Panc1 (cell line): ENCODE measurements at regions not wholly inside any gene's neighbourhood (a gene's known extent, or its start where the extent isn't known, plus 50 kb on each side); places are given as distances from the start of the nearest gene placed in this dataset.
A peak's percentile ranks its signal among the peaks of the same experiment; 100 is the strongest.

Source experiments
- ATAC-seq: fragments of 200-7000 bp; cut with Tn5 transposase; 2 replicates; pipeline ENCODE4 v1.9.1; 2020; ENCODE audit warnings: mild to moderate bottlenecking, moderate library complexity
- BruUV-seq: library from RNA; stranded (reverse); fragments of 400-500 nt; replicated peaks from 2 replicates; lab custom pipeline; 2021; lab: Mats Ljungman, UMichigan
- CTCF ChIA-PET: fragments of 300-600 bp; sonication (Branson Sonifier 250); formaldehyde crosslinking; loops from one replicate; lab custom pipeline; 2022; ENCODE audit warnings: antibody characterized with exemption; lab: Charles Lee
- POLR2A ChIA-PET: fragments of 300-600 bp; sonication (Branson Sonifier 250); formaldehyde crosslinking; loops from one replicate; lab custom pipeline; 2022; ENCODE audit warnings: antibody characterized with exemption; lab: Charles Lee
- DNase-seq: peaks from one replicate; pipeline ENCODE4 v3.0.0-alpha.2; 2010; ENCODE audit warnings: low read depth, low spot score
- H3K27ac ChIP-seq: 2 replicates; pipeline ENCODE4 v1.5.1; 2011; ENCODE audit warnings: mild to moderate bottlenecking, low read length, inconsistent platforms
- H3K27me3 ChIP-seq: fragments of 200-500 bp; sonication (Bioruptor generic); 2 replicates; pipeline ENCODE4 v1.6.0; 2014; ENCODE audit warnings: low read length, inconsistent platforms; ENCODE audit not compliant: control insufficient read depth, insufficient read depth
- H3K36me3 ChIP-seq: fragments of 200-500 bp; sonication (Bioruptor generic); 2 replicates; pipeline ENCODE4 v1.5.1; 2014; ENCODE audit warnings: inconsistent platforms, mild to moderate bottlenecking, low read length, moderate library complexity; ENCODE audit not compliant: control insufficient read depth, insufficient read depth
- H3K4me1 ChIP-seq: 2 replicates; pipeline ENCODE4 v1.5.1; 2011; ENCODE audit warnings: inconsistent platforms, mild to moderate bottlenecking, low read length, moderate library complexity; ENCODE audit not compliant: control insufficient read depth, insufficient read depth
- H3K4me3 ChIP-seq, 2 experiments: 2 replicates each; pipeline ENCODE4 v1.5.1; 2011 to 2012; ENCODE audit warnings: low read depth in 2 of 2, low read length in 2 of 2, mild to moderate bottlenecking in 2 of 2, inconsistent platforms in 1 of 2, moderate library complexity in 1 of 2
- H3K9me3 ChIP-seq: fragments of 200-500 bp; sonication (Bioruptor generic); 2 replicates; pipeline ENCODE4 v1.5.1; 2014; ENCODE audit warnings: low read depth, mild to moderate bottlenecking, inconsistent platforms, low read length, moderate library complexity; ENCODE audit not compliant: control insufficient read depth, insufficient read depth
- POLR2AphosphoS5 ChIP-seq: IDR thresholded peaks from 2 replicates; pipeline ENCODE4 v1.6.1; 2012; ENCODE audit warnings: mild to moderate bottlenecking, low read depth, low read length, moderate library complexity
- REST ChIP-seq, 2 experiments: IDR thresholded peaks; 2 replicates each; pipeline ENCODE4 v1.6.1; 2011 to 2012; ENCODE audit warnings: low read depth in 2 of 2, control low read depth in 1 of 2, low read length in 1 of 2, mild to moderate bottlenecking in 1 of 2, moderate library complexity in 1 of 2; ENCODE audit not compliant: insufficient read depth in 1 of 2
- SIN3A ChIP-seq: IDR thresholded peaks from 2 replicates; pipeline ENCODE4 v1.6.1; 2012; ENCODE audit warnings: low read depth, mild to moderate bottlenecking, low read length, moderate library complexity, borderline replicate concordance; ENCODE audit not compliant: insufficient read depth
- TCF7L2 ChIP-seq: IDR thresholded peaks from 2 replicates; pipeline ENCODE4 v1.6.1; 2011; ENCODE audit warnings: mild to moderate bottlenecking, low read depth, low read length, inconsistent platforms
- in situ Hi-C: cut with HindIII; loops from 2 replicates; pipeline ENCODE4 v1.10.0; 2016; ENCODE audit warnings: low sequenced_read_pairs, low pct_unique_long_range_greater_than_20kb
- intact Hi-C: fragments of 100-400 bp; cut with micrococcal nuclease; formaldehyde crosslinking; loops from one replicate; pipeline ENCODE4 v1.10.0; 2022; ENCODE audit not compliant: unreplicated experiment
- TF ChIP-seq, protein P1 (sequence below): fragments of 450-650 bp; IDR thresholded peaks from 2 replicates; pipeline ENCODE4 v1.5.1; 2017; ENCODE audit warnings: mild to moderate bottlenecking

DNA sequence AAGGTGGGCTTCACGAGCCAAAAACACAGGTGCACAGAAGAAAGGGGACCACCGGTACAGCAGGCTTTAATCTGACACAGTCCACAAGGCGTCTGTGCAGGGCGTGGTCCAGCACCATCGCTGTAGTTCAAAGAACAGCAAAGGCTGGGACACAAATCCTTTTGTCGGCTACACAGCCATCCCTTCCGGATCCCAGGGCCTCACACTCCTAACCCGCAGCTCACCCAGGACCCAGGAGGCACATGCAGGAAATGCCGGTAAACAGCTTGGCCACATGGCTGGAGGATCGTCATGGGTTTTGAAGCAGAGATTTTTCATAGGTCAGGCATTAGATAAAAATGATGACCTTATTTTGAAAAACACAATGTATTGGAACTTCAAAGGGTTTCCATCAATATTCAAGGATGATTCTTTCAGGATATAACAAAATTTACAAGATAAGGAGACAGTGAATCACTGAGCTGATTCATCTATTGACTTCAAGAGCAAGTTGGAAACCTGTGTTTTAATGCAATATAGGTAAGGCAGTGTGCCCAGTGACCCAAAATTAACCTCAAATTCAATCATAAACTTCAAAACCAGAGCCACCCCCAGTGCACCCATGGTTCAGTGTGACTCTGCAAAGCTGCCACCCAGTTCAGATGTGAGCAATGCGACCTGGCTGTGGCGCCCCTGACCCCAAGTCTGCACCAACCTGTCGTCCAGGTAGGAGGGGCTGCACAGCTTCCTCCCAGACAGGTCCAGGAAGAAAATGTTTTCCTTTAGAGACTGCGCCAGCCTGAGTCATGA lies 74.4 kb downstream of the TMEM18 start:
- DNase-seq (no peak), ATAC-seq (no peak)
- Histone ChIP-seq H3K27me3 (no peaks in the 10 kb centered on the region), H3K9me3 (no peaks in the 10 kb centered on the region), H3K36me3 (no peaks in the 10 kb centered on the region), H3K27ac (no peak overlapping the region), H3K4me3 (no peak overlapping the region), H3K4me1 (no peaks in the 10 kb centered on the region; the same call in 1 of the 2 replicates)
- ChIA-PET POLR2A (no interaction called here), CTCF (no interaction called here)
- in situ Hi-C loops = no loop called here
- intact Hi-C loops = no loop called here
- TF ChIP-seq, protein P1, sequence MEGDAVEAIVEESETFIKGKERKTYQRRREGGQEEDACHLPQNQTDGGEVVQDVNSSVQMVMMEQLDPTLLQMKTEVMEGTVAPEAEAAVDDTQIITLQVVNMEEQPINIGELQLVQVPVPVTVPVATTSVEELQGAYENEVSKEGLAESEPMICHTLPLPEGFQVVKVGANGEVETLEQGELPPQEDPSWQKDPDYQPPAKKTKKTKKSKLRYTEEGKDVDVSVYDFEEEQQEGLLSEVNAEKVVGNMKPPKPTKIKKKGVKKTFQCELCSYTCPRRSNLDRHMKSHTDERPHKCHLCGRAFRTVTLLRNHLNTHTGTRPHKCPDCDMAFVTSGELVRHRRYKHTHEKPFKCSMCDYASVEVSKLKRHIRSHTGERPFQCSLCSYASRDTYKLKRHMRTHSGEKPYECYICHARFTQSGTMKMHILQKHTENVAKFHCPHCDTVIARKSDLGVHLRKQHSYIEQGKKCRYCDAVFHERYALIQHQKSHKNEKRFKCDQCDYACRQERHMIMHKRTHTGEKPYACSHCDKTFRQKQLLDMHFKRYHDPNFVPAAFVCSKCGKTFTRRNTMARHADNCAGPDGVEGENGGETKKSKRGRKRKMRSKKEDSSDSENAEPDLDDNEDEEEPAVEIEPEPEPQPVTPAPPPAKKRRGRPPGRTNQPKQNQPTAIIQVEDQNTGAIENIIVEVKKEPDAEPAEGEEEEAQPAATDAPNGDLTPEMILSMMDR = no peak
- no peak for TF ChIP-seq REST (IDR thresholded peaks at IDR 0.05; ENCODE audit: insufficient read depth in 1 of 2, low read depth in 2 of 2, low read length in 1 of 2)
- TF ChIP-seq SIN3A = no peak
- TF ChIP-seq TCF7L2 = 0 out of 2 replicates have a peak, but pooled peaks have one; percentile 13
- TF ChIP-seq POLR2AphosphoS5 = no peak
- BruUV-seq = no TSS peak

DNA sequence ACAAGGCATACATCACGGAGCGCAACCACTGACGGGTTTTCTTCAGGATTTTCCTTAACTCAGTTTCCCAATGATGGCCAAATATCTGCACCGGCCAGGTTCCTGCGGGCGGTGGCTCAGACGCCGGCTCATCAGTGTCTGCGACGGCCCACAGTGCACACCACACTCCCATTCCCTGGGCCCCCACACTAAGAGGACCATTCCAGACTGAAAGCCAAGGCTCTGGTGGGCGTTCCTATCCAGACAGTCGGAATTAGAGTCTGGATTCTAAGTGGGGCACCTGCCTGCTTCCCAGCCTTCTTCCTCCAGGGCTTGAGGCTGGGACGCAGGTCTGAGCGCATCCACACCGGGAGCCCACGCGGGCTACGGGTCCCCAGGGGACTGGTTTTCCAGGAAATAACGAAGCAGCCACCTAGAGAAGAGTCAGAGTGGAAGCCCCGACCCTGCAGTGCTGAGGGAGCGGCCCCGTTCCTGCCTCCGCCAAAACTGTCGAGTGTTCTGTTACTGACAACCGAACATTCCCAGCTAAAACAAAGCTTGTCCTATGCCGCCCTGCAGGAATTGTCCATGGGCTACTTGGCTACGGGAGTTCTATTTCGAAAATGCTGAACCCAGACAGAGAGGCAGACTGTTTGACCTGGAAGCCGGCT lies 75.3 kb downstream of the TMEM18 start:
- Histone ChIP-seq H3K27ac (no peak overlapping the region), H3K27me3 (no peaks in the 10 kb centered on the region), H3K36me3 (no peaks in the 10 kb centered on the region), H3K4me3 (no peak overlapping the region), H3K4me1 (no peaks in the 10 kb centered on the region; the same call in 1 of the 2 replicates), H3K9me3 (no peaks in the 10 kb centered on the region)
- ChIA-PET CTCF (no interaction called here), POLR2A (no interaction called here)
- intact Hi-C loops = no loop called here
- no peak for ATAC-seq
- BruUV-seq = no TSS peak
- DNase-seq = no peak
- in situ Hi-C loops = no loop called here
- TF ChIP-seq POLR2AphosphoS5 (no peak), REST (IDR thresholded peaks at IDR 0.05; ENCODE audit: insufficient read depth in 1 of 2, low read depth in 2 of 2, low read length in 1 of 2) (no peak), TCF7L2 (no peak), SIN3A (no peak)
- TF ChIP-seq, protein P1 = no peak
